Thyroid gland (tissue), 4 donors: ENCODE measurements at regions not wholly inside any gene's neighbourhood (a gene's known extent, or its start where the extent isn't known, plus 50 kb on each side); places are given as distances from the start of the nearest gene placed in this dataset.

Experiments used
- DNase-seq, 2 donors: peaks; one replicate each; pipeline ENCODE4 v3.0.0-alpha.2; 2019
- H3K27ac ChIP-seq, 3 donors: fragments of 200-600 bp; sonication (generic); 1 replicate in 2 of 3; 2 replicates in 1 of 3; pipeline ENCODE4 v1.5.1; 2016 to 2019; ENCODE audit warnings: mild to moderate bottlenecking in 1 of 3, moderate library complexity in 1 of 3
- H3K27me3 ChIP-seq: fragments of 200-600 bp; sonication (generic); one replicate; pipeline ENCODE4 v1.5.1; 2019
- H3K36me3 ChIP-seq, 2 donors: fragments of 200-600 bp; sonication (generic); one replicate each; pipeline ENCODE4 v1.5.1; 2016 to 2019
- H3K4me1 ChIP-seq, 2 donors: fragments of 200-600 bp; sonication (generic); one replicate each; pipeline ENCODE4 v1.5.1; 2017 to 2019
- H3K4me3 ChIP-seq, 3 donors: fragments of 200-600 bp; sonication (generic); replicated peaks in 1 of 3; 1 replicate in 2 of 3; 2 replicates in 1 of 3; pipeline ENCODE4 v1.5.1; 2016; ENCODE audit warnings: mild to moderate bottlenecking in 1 of 3
- H3K9me3 ChIP-seq: fragments of 200-600 bp; sonication (generic); one replicate; pipeline ENCODE4 v1.5.1; 2017
- POLR2A ChIP-seq, 2 donors: fragments of 450-650 bp; IDR thresholded peaks; one replicate each; pipeline ENCODE4 v1.6.1; 2017; ENCODE audit warnings: antibody characterized with exemption in 2 of 2, mild to moderate bottlenecking in 2 of 2, moderate library complexity in 1 of 2
- WGBS, 2 donors: methylation state at CpG; one replicate each; pipeline ENCODE4 v1.1.5; 2017; 5-methylcytosine and 5-hydroxymethylcytosine counted together
- intact Hi-C: fragments of 100-400 bp; cut with DNase I; formaldehyde crosslinking; loops from one replicate; pipeline ENCODE4 v1.15.1; 2023
- TF ChIP-seq, protein P1 (sequence below), 6 experiments: fragments of 200-600 bp in 3 of 6; fragments of 450-650 bp in 3 of 6; sonication (generic) in 3 of 6; IDR thresholded peaks; one replicate each; pipeline ENCODE4 v1.5.1; 2016 to 2019; ENCODE audit warnings: antibody characterized with exemption in 6 of 6, mild to moderate bottlenecking in 2 of 6, inconsistent platforms in 1 of 6, moderate library complexity in 1 of 6

DNA sequence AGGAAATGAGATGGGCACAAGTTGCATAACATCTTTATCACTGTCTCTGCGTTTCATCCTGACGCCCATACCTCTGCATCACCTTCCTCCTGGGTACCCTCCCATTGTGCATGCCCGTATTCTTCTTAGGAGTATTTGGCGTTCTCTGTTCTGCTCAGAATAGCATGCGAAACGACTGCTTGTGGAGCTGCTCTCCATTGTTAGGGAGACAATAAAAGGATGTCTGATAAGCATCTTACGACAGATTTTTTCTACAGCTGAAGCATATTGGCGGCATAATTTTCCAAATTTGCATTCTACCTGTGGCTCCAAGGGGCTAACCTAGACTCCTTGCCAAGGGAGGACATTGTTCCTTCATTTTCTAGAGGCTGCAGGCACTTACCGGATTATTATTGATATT is 118.6 kb downstream of the EDN1 start:
- H3K27ac ChIP-seq = no peak overlapping the region
- intact Hi-C loops = no loop called here
- no peak overlapping the region for H3K4me3 ChIP-seq
- WGBS, 2 donors = 78 to 82% methylated on average over 9 of the region's 9 CpGs
- no peaks in the 10 kb centered on the region for H3K36me3 ChIP-seq
- no peaks in the 10 kb centered on the region for H3K27me3 ChIP-seq
- DNase-seq = no peak
- no peaks in the 10 kb centered on the region for H3K9me3 ChIP-seq
- TF ChIP-seq, protein P1, sequence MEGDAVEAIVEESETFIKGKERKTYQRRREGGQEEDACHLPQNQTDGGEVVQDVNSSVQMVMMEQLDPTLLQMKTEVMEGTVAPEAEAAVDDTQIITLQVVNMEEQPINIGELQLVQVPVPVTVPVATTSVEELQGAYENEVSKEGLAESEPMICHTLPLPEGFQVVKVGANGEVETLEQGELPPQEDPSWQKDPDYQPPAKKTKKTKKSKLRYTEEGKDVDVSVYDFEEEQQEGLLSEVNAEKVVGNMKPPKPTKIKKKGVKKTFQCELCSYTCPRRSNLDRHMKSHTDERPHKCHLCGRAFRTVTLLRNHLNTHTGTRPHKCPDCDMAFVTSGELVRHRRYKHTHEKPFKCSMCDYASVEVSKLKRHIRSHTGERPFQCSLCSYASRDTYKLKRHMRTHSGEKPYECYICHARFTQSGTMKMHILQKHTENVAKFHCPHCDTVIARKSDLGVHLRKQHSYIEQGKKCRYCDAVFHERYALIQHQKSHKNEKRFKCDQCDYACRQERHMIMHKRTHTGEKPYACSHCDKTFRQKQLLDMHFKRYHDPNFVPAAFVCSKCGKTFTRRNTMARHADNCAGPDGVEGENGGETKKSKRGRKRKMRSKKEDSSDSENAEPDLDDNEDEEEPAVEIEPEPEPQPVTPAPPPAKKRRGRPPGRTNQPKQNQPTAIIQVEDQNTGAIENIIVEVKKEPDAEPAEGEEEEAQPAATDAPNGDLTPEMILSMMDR (IDR thresholded peaks at IDR 0.05) = no peak
- TF ChIP-seq POLR2A (IDR thresholded peaks at IDR 0.05) = no peak
- H3K4me1 ChIP-seq = no peaks in the 10 kb centered on the region

DNA sequence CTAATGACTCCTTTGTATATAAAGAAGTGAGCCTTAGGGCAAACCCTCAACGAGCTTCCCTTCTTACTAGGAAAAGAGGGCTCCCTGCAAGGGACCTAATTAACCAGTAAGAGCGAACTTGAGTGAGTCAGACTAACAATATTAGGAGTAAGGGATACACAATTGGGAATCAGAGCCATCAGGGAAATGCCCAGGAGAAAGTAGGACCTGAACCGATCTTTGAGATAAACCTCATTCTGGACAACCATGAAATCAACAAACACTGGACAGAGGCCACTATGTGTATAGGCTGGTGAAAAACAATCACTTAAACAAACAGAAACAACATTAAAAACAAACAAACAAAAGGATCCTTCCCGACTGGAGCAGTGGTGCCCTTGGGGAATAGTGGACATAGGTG is 120.8 kb downstream of the EDN1 start:
- no peaks in the 10 kb centered on the region for H3K9me3 ChIP-seq
- 66 to 79% methylated on average over 4 of the region's 4 CpGs for WGBS, 2 donors
- no peak overlapping the region for H3K27ac ChIP-seq
- no peak for TF ChIP-seq POLR2A (IDR thresholded peaks at IDR 0.05)
- TF ChIP-seq, protein P1 (IDR thresholded peaks at IDR 0.05) = no peak
- no peaks in the 10 kb centered on the region for H3K36me3 ChIP-seq
- no peak overlapping the region for H3K4me3 ChIP-seq
- DNase-seq = no peak
- no peaks in the 10 kb centered on the region for H3K27me3 ChIP-seq
- H3K4me1 ChIP-seq = no peaks in the 10 kb centered on the region
- intact Hi-C loops = no loop called here

DNA sequence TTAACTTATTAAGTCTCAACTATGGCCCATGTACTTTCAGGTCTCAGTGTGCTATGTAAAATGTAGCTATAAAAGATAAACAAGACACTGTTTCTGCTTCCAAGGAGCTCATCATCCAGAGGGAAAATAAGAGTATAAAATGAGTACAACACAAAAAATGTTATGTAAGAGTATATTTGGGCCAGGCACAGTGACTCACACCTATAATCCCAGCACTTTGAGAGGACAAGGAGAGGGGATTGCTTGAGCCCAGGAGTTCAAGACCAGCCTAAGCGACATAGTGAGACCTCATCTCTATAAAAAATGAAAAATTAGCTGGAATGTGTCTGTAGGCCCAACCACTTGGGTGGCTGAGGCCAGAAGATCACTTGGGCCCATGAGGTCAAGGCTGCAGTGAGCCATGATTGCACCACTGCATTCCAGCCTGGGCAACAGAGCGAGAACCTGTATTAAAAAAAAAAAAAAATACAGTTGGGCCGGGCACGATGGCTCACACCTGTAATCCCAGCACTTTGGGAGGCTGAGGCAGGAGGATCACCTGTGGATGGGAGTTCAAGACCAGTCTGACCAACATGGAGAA is 124.0 kb downstream of the EDN1 start:
- 87 to 88% methylated on average over 4 of the region's 4 CpGs for WGBS, 2 donors

DNA sequence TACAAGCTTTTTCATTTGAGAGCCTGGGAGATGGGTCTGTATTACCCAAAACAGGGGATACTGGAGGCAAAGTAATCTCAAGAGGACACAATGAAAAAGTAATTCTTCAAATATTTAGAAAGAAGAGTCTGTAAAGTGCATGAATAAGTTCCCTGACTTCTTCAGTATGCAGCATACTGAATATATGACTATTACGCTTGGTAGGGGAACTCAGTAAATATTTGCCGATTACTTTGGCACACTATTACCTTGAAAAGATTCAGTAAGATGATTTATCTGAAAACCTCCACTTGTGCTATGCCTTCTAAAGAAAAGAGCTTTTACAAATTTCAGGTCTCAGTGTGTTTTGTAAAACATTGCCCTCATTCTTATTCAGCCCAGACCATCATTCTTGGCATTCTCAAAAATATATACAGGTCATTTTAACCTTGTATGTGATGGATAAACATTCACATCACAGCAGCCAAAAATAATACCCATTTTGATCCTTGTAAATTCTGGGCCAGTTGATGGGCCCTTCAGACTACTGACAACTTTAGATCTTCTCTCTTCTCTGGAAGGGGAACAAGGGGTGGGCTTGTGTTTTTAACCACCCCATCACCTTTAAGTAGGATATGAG is 125.9 kb downstream of the EDN1 start:
- no peak overlapping the region for H3K4me3 ChIP-seq
- TF ChIP-seq, protein P1 (IDR thresholded peaks at IDR 0.05) = no peak
- TF ChIP-seq POLR2A (IDR thresholded peaks at IDR 0.05) = no peak
- H3K36me3 ChIP-seq = no peaks in the 10 kb centered on the region
- no peak for DNase-seq
- intact Hi-C loops = no loop called here
- 92 to 96% methylated on average over 2 of the region's 2 CpGs for WGBS, 2 donors
- H3K27me3 ChIP-seq = no peaks in the 10 kb centered on the region
- no peak overlapping the region for H3K27ac ChIP-seq
- no peaks in the 10 kb centered on the region for H3K9me3 ChIP-seq
- no peaks in the 10 kb centered on the region for H3K4me1 ChIP-seq

More for the DNA sequence above, 124.0 kb downstream of the EDN1 start:
- Histone ChIP-seq H3K27me3 (no peaks in the 10 kb centered on the region), H3K27ac (no peak overlapping the region), H3K36me3 (no peaks in the 10 kb centered on the region), H3K9me3 (no peaks in the 10 kb centered on the region), H3K4me1 (no peaks in the 10 kb centered on the region), H3K4me3 (no peak overlapping the region)
- intact Hi-C loops = no loop called here
- no peak for DNase-seq
- TF ChIP-seq, protein P1 (IDR thresholded peaks at IDR 0.05) = no peak
- no peak for TF ChIP-seq POLR2A (IDR thresholded peaks at IDR 0.05)

DNA sequence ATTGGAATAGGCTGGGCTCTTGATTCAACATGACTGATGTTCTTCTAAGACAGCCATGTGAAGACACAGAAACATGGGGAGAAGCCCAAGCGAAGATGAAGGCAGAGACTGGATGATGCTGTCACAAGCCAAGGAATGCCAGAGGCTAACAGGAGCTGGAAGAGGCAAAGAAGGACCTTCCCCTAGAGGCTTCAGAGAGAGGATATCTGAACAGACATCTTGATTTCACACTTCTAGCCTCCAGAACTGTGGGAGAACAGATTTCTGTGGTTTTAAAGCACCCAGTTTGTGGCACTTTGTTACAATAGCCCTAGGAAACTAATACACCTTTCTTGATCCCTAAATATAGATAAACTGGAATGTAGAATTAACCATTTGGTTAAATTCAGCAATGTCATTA is 127.0 kb downstream of the EDN1 start:
- Histone ChIP-seq H3K4me1 (no peaks in the 10 kb centered on the region), H3K27ac (no peak overlapping the region), H3K36me3 (no peaks in the 10 kb centered on the region), H3K4me3 (no peak overlapping the region), H3K9me3 (no peaks in the 10 kb centered on the region), H3K27me3 (no peaks in the 10 kb centered on the region)
- WGBS, 2 donors = 97 to 100% methylated on average over 1 of the region's 1 CpG
- TF ChIP-seq POLR2A (IDR thresholded peaks at IDR 0.05) = no peak
- TF ChIP-seq, protein P1 (IDR thresholded peaks at IDR 0.05) = no peak
- intact Hi-C loops = no loop called here
- no peak for DNase-seq
